ENCODE measurements at regions not wholly inside any gene's neighbourhood (a gene's known extent, or its start where the extent isn't known, plus 50 kb on each side); places are given as distances from the start of the nearest gene placed in this dataset.

DNA sequence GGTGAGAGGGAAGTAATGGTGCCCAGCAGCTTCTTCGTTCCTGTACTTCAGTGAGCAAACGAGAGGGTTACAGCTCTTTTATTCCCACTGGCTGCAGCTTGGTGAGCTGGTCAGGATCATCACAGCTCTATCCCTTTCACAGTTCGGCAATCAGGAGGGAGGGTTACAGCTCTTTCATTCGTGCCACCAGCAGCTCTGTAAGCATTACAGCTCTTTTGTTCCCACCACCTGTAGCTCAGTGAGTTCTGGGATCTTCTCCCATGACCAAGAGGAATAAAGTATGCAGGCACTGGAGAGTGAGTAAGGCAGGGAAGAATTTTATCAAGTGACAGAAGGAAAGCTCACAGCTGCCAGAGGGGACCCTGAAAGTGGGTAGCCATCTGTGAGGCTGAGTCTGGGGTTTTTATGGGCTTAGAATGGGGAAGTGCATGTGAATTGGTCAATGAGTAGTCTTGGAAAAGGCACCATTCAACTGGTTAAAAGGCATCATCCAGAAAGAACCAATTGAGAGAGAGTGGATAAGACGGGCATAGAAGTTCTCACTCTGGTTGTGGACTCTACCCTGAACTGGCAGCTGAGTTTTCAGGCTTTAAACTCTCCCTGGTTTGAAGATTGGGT is 123.7 kb downstream of the COX18 start:
- Histone ChIP-seq H3K4me3 (no peak overlapping the region), H3K9me3 (no peaks in the 10 kb centered on the region), H3K27me3 (no peaks in the 10 kb centered on the region), H3K36me3 (no peaks in the 10 kb centered on the region), H3K4me1 (no peaks in the 10 kb centered on the region), H3K27ac (no peak overlapping the region)
- WGBS, result 83% methylated on average over 5 of the region's 5 CpGs
- no peak for TF ChIP-seq EP300 (IDR thresholded peaks at IDR 0.05)
- TF ChIP-seq POLR2AphosphoS5 (IDR thresholded peaks at IDR 0.05), result no peak
- TF ChIP-seq CTCF (IDR thresholded peaks at IDR 0.05), result no peak
- no peak for TF ChIP-seq POLR2A (IDR thresholded peaks at IDR 0.05)
- no peak for DNase-seq (ENCODE audit: low spot score in 2 of 2)

DNA sequence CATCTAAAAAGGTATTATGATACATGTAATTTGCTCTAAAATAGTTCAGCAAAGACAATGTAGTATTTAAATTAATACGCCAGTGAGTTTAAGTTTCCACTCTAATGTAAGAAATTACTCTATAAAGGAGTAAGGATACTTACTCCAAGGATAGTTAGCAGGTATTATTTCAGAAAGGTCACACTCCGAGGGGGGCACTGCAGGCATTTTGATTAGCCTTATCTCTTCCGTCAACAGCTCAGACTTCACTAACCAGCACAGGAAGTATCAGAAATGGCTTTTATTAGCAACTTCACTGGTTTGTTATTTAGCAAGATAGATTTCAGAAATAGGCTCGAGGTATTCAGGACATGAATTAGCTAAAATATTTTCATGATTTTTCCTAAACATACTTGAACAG is 127.0 kb downstream of the COX18 start:
- TF ChIP-seq POLR2AphosphoS5 (IDR thresholded peaks at IDR 0.05) (no peak), EP300 (IDR thresholded peaks at IDR 0.05) (no peak), POLR2A (IDR thresholded peaks at IDR 0.05) (no peak), CTCF (IDR thresholded peaks at IDR 0.05) (no peak)
- 53% methylated on average over 4 of the region's 4 CpGs for WGBS
- H3K4me3 ChIP-seq, result no peak overlapping the region
- no peak overlapping the region for H3K27ac ChIP-seq
- DNase-seq (ENCODE audit: low spot score in 2 of 2), result no peak
- no peaks in the 10 kb centered on the region for H3K9me3 ChIP-seq
- no peaks in the 10 kb centered on the region for H3K4me1 ChIP-seq
- no peaks in the 10 kb centered on the region for H3K36me3 ChIP-seq
- no peaks in the 10 kb centered on the region for H3K27me3 ChIP-seq

GRCh38 chr4:72938516-72938915 is 131.0 kb downstream of the COX18 start:
- H3K27ac ChIP-seq, result no peak overlapping the region
- H3K4me1 ChIP-seq, result no peaks in the 10 kb centered on the region
- H3K27me3 ChIP-seq, result no peaks in the 10 kb centered on the region
- no peak for DNase-seq (ENCODE audit: low spot score in 2 of 2)
- no peaks in the 10 kb centered on the region for H3K36me3 ChIP-seq
- no peaks in the 10 kb centered on the region for H3K9me3 ChIP-seq
- H3K4me3 ChIP-seq, result no peak overlapping the region
- 68% methylated on average over 2 of the region's 2 CpGs for WGBS
- TF ChIP-seq EP300 (IDR thresholded peaks at IDR 0.05), result no peak
- TF ChIP-seq POLR2A (IDR thresholded peaks at IDR 0.05), result no peak
- TF ChIP-seq CTCF (IDR thresholded peaks at IDR 0.05), result no peak
- no peak for TF ChIP-seq POLR2AphosphoS5 (IDR thresholded peaks at IDR 0.05)

GRCh38 chr4:72935462-72935861 is 134.1 kb downstream of the COX18 start:
- Histone ChIP-seq H3K36me3 (no peaks in the 10 kb centered on the region), H3K9me3 (no peaks in the 10 kb centered on the region), H3K27me3 (no peaks in the 10 kb centered on the region), H3K27ac (no peak overlapping the region), H3K4me1 (no peaks in the 10 kb centered on the region), H3K4me3 (no peak overlapping the region)
- TF ChIP-seq POLR2A (IDR thresholded peaks at IDR 0.05) (no peak), CTCF (IDR thresholded peaks at IDR 0.05) (no peak), POLR2AphosphoS5 (IDR thresholded peaks at IDR 0.05) (no peak), EP300 (IDR thresholded peaks at IDR 0.05) (no peak)
- no peak for DNase-seq (ENCODE audit: low spot score in 2 of 2)
- WGBS, result 43% methylated on average over 1 of the region's 1 CpG

DNA sequence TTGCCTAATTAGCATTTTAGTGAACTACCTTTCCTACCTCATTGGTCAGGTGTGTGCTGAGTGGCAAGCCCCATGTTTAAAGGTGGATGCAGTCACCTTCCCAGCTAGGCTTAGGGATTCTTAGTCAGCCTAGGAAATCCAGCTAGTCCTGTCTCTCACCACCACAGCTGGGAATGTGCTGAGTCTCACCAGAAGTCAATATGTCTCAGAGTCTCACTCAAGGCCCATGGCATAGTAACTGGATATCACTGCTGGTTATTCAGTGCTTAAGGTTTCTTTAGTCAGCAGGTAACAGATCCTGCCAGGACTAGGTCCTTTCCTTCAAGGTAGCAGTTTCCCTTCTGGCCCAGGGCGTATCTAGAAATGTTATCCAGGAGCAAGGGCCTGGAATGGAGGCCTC is 136.5 kb downstream of the COX18 start:
- WGBS, result 77% methylated on average over 1 of the region's 1 CpG
- H3K4me1 ChIP-seq, result no peaks in the 10 kb centered on the region
- no peaks in the 10 kb centered on the region for H3K27me3 ChIP-seq
- H3K27ac ChIP-seq, result no peak overlapping the region
- no peak overlapping the region for H3K4me3 ChIP-seq
- DNase-seq (ENCODE audit: low spot score in 2 of 2), result no peak
- TF ChIP-seq POLR2AphosphoS5 (IDR thresholded peaks at IDR 0.05), result no peak
- TF ChIP-seq EP300 (IDR thresholded peaks at IDR 0.05), result no peak
- no peak for TF ChIP-seq POLR2A (IDR thresholded peaks at IDR 0.05)
- no peak for TF ChIP-seq CTCF (IDR thresholded peaks at IDR 0.05)
- H3K9me3 ChIP-seq, result no peaks in the 10 kb centered on the region
- H3K36me3 ChIP-seq, result no peaks in the 10 kb centered on the region
